ENCODE measurements at regions not wholly inside any gene's neighbourhood (a gene's known extent, or its start where the extent isn't known, plus 50 kb on each side); places are given as distances from the start of the nearest gene placed in this dataset.

GRCh38 chr1:106793651-106794050 is 262.8 kb upstream of the PRMT6 start:
- ATAC-seq (ENCODE audit: insufficient number of reproducible peaks, low FRiP score, low read depth), result no peak
- TF ChIP-seq CTCF (IDR thresholded peaks at IDR 0.05), result no peak
- H3K4me1 ChIP-seq (ENCODE audit: control insufficient read depth in 1 of 2, low read depth in 2 of 2), result no peaks in the 10 kb centered on the region
- no peak for DNase-seq (ENCODE audit: low spot score)
- H3K27me3 ChIP-seq (replicated peaks; ENCODE audit: insufficient read depth), result no peaks in the 10 kb centered on the region
- no peak overlapping the region for H3K4me3 ChIP-seq
- no peak overlapping the region for H3K27ac ChIP-seq
- H3K9me3 ChIP-seq, result no peaks in the 10 kb centered on the region
- no peaks in the 10 kb centered on the region for H3K36me3 ChIP-seq

GRCh38 chr1:106798991-106799390 is 257.5 kb upstream of the PRMT6 start:
- TF ChIP-seq CTCF (IDR thresholded peaks at IDR 0.05), result no peak
- ATAC-seq (ENCODE audit: insufficient number of reproducible peaks, low FRiP score, low read depth) (no peak), DNase-seq (ENCODE audit: low spot score) (no peak)
- H3K27ac ChIP-seq, result no peak overlapping the region
- no peaks in the 10 kb centered on the region for H3K9me3 ChIP-seq
- H3K27me3 ChIP-seq (replicated peaks; ENCODE audit: insufficient read depth), result no peaks in the 10 kb centered on the region
- H3K4me3 ChIP-seq, result no peak overlapping the region
- no peaks in the 10 kb centered on the region for H3K4me1 ChIP-seq (ENCODE audit: control insufficient read depth in 1 of 2, low read depth in 2 of 2)
- no peaks in the 10 kb centered on the region for H3K36me3 ChIP-seq

GRCh38 chr1:106802181-106802580 is 254.3 kb upstream of the PRMT6 start:
- Histone ChIP-seq H3K36me3 (no peaks in the 10 kb centered on the region), H3K4me1 (ENCODE audit: control insufficient read depth in 1 of 2, low read depth in 2 of 2) (no peaks in the 10 kb centered on the region), H3K9me3 (no peaks in the 10 kb centered on the region), H3K27me3 (replicated peaks; ENCODE audit: insufficient read depth) (no peaks in the 10 kb centered on the region), H3K4me3 (no peak overlapping the region), H3K27ac (no peak overlapping the region)
- ATAC-seq (ENCODE audit: insufficient number of reproducible peaks, low FRiP score, low read depth), result no peak
- no peak for DNase-seq (ENCODE audit: low spot score)
- TF ChIP-seq CTCF (IDR thresholded peaks at IDR 0.05), result no peak

- ATAC-seq (ENCODE audit: insufficient number of reproducible peaks, low FRiP score, low read depth) (no peak), DNase-seq (ENCODE audit: low spot score) (no peak)
- Histone ChIP-seq H3K9me3 (no peaks in the 10 kb centered on the region), H3K27me3 (replicated peaks; ENCODE audit: insufficient read depth) (no peaks in the 10 kb centered on the region), H3K4me1 (ENCODE audit: control insufficient read depth in 1 of 2, low read depth in 2 of 2) (no peaks in the 10 kb centered on the region), H3K4me3 (no peak overlapping the region), H3K27ac (no peak overlapping the region), H3K36me3 (no peaks in the 10 kb centered on the region)
- TF ChIP-seq CTCF (IDR thresholded peaks at IDR 0.05), result no peak
Measured at GRCh38 chr1:106814418-106814817, 242.1 kb upstream of the PRMT6 start.

DNA sequence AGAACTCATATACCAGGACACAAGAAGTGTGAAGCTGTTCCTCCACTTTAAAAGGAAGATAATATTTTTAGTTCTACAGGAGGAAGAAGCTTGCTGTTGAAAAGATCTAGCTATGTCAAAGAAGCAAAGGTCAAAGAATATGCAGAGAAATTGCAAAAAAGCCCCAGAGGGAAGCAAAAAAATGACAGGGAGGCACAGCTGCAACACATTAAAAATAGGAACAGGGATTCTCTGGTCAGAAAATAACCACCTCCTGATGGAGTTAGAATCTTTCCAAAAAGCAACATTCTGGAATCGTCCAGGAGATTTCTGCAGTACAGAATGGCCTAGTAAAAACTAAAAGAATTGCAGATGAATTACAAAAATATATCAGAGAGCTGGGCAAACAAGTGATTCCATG is 238.9 kb upstream of the PRMT6 start:
- no peaks in the 10 kb centered on the region for H3K27me3 ChIP-seq (replicated peaks; ENCODE audit: insufficient read depth)
- no peaks in the 10 kb centered on the region for H3K9me3 ChIP-seq
- ATAC-seq (ENCODE audit: insufficient number of reproducible peaks, low FRiP score, low read depth), result no peak
- no peak for TF ChIP-seq CTCF (IDR thresholded peaks at IDR 0.05)
- H3K4me3 ChIP-seq, result no peak overlapping the region
- H3K36me3 ChIP-seq, result no peaks in the 10 kb centered on the region
- H3K27ac ChIP-seq, result no peak overlapping the region
- DNase-seq (ENCODE audit: low spot score), result no peak
- H3K4me1 ChIP-seq (ENCODE audit: control insufficient read depth in 1 of 2, low read depth in 2 of 2), result no peaks in the 10 kb centered on the region

All from thoracic aorta (tissue), 2 donors.